ENCODE measurements at regions not wholly inside any gene's neighbourhood (a gene's known extent, or its start where the extent isn't known, plus 50 kb on each side); places are given as distances from the start of the nearest gene placed in this dataset.

GRCh38 chr20:2236256-2236655 lies 59.5 kb upstream of the TGM3 start:
- DNase-seq (ENCODE audit: low read depth in 3 of 3), result no peak

- no peak for DNase-seq (ENCODE audit: low read depth in 3 of 3)
These were observed 58.7 kb upstream of the TGM3 start for GRCh38 chr20:2237059-2237458.

- no peak for DNase-seq (ENCODE audit: low read depth in 3 of 3)
These were observed 57.2 kb upstream of the TGM3 start for GRCh38 chr20:2238601-2239000.

GRCh38 chr20:2240835-2241234 lies 55.0 kb upstream of the TGM3 start:
- DNase-seq (ENCODE audit: low read depth in 3 of 3), result no peak

GRCh38 chr20:2242678-2243077 lies 53.1 kb upstream of the TGM3 start:
- no peak for DNase-seq (ENCODE audit: low read depth in 3 of 3)

GRCh38 chr20:2244523-2244922 lies 51.3 kb upstream of the TGM3 start:
- DNase-seq (ENCODE audit: low read depth in 3 of 3), result no peak

GRCh38 chr20:2244993-2245392 lies 50.8 kb upstream of the TGM3 start:
- no peak for DNase-seq (ENCODE audit: low read depth in 3 of 3)

GRCh38 chr20:2245637-2246036 lies 50.2 kb upstream of the TGM3 start:
- DNase-seq (ENCODE audit: low read depth in 3 of 3), result no peak
